H1 (cell line): ENCODE measurements at regions not wholly inside any gene's neighbourhood (a gene's known extent, or its start where the extent isn't known, plus 50 kb on each side); places are given as distances from the start of the nearest gene placed in this dataset.

Source experiments
- ATF2 ChIP-seq: IDR thresholded peaks from 2 replicates; pipeline ENCODE4 v1.6.1; 2012; ENCODE audit warnings: low read length, inconsistent platforms
- CEBPB ChIP-seq: IDR thresholded peaks from 2 replicates; pipeline ENCODE4 v1.6.1; 2012; ENCODE audit warnings: low read depth, low read length
- KDM1A ChIP-seq: fragments of 200-600, 300-600 bp; sonication (generic); IDR thresholded peaks from 2 replicates; pipeline ENCODE4 v1.7.1; 2016; ENCODE audit warnings: mild to moderate bottlenecking, low read length, borderline replicate concordance
- RNF2 ChIP-seq: fragments of 200-900, 300-1000 bp; sonication (generic); IDR thresholded peaks from 2 replicates; pipeline ENCODE4 v1.7.1; 2016; ENCODE audit warnings: borderline replicate concordance, low read depth, mild to moderate bottlenecking, antibody characterized with exemption, low read length; ENCODE audit not compliant: poor library complexity, severe bottlenecking; ENCODE audit errors: missing control alignments

DNA sequence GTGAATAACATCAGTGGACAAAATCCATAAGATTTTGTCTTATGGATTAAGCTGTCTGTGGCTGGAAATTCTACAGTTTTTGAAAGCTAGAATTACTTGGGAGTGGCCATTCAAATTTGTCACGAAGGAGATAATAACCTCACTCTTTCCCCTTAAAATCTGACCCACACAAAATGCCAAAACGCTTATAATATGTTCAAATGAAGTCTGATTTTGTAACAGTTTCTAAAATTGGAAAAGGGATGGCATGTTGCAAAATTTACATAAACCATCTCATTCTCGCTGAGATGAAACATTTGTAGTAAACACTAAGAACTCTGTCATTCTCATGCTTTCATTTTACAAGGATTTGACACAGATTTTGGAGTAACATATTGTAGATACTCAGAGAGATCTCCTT lies 112.7 kb downstream of the GJA1 start (continued):
- TF ChIP-seq CEBPB (no peak), RNF2 (no peak), KDM1A (no peak), ATF2 (no peak)
